BE2C (cell line): ENCODE measurements at regions not wholly inside any gene's neighbourhood (a gene's known extent, or its start where the extent isn't known, plus 50 kb on each side); places are given as distances from the start of the nearest gene placed in this dataset.

Experiments
- DNase-seq: peaks from one replicate; pipeline ENCODE4 v3.0.0-alpha.2; 2020
- H3K27me3 ChIP-seq: fragments of 250-450 bp; sonication (Bioruptor Pico); 2 replicates; pipeline ENCODE4 v1.5.1; 2020; ENCODE audit warnings: mild to moderate bottlenecking
- H3K36me3 ChIP-seq: fragments of 250-450 bp; sonication (Bioruptor Pico); 2 replicates; pipeline ENCODE4 v1.5.1; 2020; ENCODE audit warnings: mild to moderate bottlenecking
- H3K4me1 ChIP-seq: fragments of 250-450 bp; sonication (Bioruptor Pico); 2 replicates; pipeline ENCODE4 v1.5.1; 2020
- H3K4me3 ChIP-seq: 2 replicates; pipeline ENCODE4 v1.5.1; 2011; ENCODE audit warnings: low read depth, low read length
- H3K9me3 ChIP-seq: fragments of 250-450 bp; sonication (Bioruptor Pico); 2 replicates; pipeline ENCODE4 v1.5.1; 2020
- TF ChIP-seq, protein P1 (sequence below): IDR thresholded peaks from 2 replicates; pipeline ENCODE4 v1.5.1; 2012; ENCODE audit warnings: mild to moderate bottlenecking, low read depth, low read length

DNA sequence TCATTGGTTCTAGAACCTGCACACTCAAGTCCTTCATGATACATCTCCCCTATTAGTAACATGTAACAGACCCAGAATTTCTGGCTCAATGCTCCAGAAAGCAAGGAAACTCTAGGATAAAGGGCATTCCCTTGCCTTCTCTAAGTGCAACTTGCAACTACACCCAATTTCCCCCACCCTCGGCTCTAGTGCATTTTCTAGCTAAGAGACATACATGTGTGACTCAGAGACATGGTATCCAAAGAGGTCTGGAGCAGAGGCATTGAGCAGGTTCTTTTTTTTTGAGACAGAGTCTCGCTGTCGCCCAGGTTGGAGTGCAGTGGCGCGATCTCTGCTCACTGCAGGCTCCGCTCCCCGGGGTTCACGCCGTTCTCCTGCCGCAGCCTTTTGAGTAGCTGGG, 132.9 kb downstream of the ZC3H11B start:
- Histone ChIP-seq H3K4me1 (no peaks in the 10 kb centered on the region), H3K9me3 (no peaks in the 10 kb centered on the region), H3K4me3 (no peak overlapping the region), H3K27me3 (no peaks in the 10 kb centered on the region; the same call in none of the 2 replicates), H3K36me3 (no peaks in the 10 kb centered on the region)
- TF ChIP-seq, protein P1, sequence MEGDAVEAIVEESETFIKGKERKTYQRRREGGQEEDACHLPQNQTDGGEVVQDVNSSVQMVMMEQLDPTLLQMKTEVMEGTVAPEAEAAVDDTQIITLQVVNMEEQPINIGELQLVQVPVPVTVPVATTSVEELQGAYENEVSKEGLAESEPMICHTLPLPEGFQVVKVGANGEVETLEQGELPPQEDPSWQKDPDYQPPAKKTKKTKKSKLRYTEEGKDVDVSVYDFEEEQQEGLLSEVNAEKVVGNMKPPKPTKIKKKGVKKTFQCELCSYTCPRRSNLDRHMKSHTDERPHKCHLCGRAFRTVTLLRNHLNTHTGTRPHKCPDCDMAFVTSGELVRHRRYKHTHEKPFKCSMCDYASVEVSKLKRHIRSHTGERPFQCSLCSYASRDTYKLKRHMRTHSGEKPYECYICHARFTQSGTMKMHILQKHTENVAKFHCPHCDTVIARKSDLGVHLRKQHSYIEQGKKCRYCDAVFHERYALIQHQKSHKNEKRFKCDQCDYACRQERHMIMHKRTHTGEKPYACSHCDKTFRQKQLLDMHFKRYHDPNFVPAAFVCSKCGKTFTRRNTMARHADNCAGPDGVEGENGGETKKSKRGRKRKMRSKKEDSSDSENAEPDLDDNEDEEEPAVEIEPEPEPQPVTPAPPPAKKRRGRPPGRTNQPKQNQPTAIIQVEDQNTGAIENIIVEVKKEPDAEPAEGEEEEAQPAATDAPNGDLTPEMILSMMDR = no peak
- no peak for DNase-seq

DNA sequence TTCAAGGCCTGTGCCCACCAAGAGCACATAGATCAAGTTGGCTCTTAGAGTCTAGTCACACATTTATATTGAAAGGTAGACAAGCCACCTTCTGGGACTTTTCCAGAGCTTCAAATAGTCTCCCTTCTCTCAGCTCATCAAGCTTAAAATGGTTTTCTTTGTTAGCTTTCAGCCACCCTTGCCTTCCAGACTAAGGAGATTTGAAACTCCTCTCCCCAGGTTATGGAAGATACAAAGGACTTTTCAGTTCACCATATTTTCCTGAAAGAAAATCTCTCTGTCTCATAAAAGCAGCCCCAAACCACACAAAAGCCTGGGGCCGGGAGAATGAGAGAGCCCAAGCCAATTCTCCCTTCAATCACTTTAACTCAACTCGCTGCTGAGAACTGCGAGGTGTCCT, 134.1 kb downstream of the ZC3H11B start:
- H3K4me3 ChIP-seq = no peak overlapping the region
- no peaks in the 10 kb centered on the region; the same call in 1 of the 2 replicates for H3K27me3 ChIP-seq
- H3K4me1 ChIP-seq = no peaks in the 10 kb centered on the region
- no peaks in the 10 kb centered on the region for H3K36me3 ChIP-seq
- DNase-seq = no peak
- H3K9me3 ChIP-seq = no peaks in the 10 kb centered on the region
- TF ChIP-seq, protein P1 = no peak

DNA sequence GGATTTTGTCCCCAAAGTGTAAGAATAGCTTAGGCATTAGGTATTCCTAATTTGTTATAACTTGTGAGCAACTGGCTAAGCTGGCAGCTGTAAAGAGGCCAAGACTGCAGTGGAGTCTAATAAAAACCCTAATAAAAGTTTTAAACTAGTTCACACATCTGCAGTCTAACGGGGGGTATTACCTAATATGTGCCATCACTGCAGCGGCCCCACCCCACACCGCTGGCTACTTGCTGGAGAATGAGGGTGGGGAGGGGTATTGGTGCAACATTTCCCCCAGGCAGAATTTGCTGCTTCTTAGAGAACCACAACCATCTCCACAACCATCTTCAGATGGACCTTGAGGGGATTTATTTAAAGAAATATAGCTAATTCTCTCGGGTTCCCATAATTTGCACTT, 135.0 kb downstream of the ZC3H11B start:
- TF ChIP-seq, protein P1 = no peak
- Histone ChIP-seq H3K4me3 (no peak overlapping the region), H3K27me3 (no peaks in the 10 kb centered on the region; the same call in 1 of the 2 replicates), H3K9me3 (no peaks in the 10 kb centered on the region), H3K36me3 (no peaks in the 10 kb centered on the region), H3K4me1 (no peaks in the 10 kb centered on the region)
- no peak for DNase-seq

DNA sequence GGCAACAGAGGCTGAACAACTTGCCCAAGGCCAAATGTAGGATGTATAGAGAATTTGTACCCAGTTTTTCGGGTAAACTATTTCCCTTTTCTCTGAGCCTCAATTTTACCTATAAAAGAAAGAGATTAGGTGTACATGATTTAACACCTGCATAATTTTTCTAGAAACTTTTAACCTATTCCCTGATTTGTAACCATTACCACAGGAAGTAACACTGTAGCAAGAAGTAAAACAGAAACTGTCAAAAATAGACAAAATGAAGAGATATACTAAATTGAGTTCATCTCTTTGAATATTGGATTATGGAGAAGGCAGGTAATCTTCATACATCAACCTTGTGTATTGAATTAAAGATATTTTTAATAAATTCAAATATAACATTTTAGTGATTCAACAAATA, 136.2 kb downstream of the ZC3H11B start:
- Histone ChIP-seq H3K4me3 (no peak overlapping the region), H3K4me1 (no peaks in the 10 kb centered on the region), H3K27me3 (no peaks in the 10 kb centered on the region), H3K9me3 (no peaks in the 10 kb centered on the region), H3K36me3 (no peaks in the 10 kb centered on the region)
- TF ChIP-seq, protein P1 = no peak
- DNase-seq = no peak

DNA sequence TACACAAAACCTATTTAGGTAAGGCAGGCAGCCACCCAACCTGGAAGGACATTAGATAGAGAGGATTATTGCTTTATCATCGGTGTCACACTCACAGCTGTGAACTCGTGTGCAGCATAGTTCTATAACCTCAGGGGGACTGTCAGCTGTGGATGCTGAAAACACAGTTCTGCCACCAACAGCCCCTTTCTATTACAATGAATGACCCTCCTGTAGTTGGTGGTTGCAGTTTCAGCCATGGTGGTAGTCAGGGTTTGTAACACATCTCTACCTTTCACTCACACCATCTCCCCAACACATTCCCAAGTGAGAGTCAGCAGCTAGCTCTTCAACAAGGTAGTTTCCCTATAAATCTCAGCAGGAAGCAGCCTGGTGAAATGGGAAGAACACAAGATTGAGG, 136.8 kb downstream of the ZC3H11B start:
- DNase-seq = no peak
- Histone ChIP-seq H3K4me1 (no peaks in the 10 kb centered on the region), H3K36me3 (no peaks in the 10 kb centered on the region), H3K27me3 (no peaks in the 10 kb centered on the region), H3K9me3 (no peaks in the 10 kb centered on the region), H3K4me3 (no peak overlapping the region)
- TF ChIP-seq, protein P1 = no peak

DNA sequence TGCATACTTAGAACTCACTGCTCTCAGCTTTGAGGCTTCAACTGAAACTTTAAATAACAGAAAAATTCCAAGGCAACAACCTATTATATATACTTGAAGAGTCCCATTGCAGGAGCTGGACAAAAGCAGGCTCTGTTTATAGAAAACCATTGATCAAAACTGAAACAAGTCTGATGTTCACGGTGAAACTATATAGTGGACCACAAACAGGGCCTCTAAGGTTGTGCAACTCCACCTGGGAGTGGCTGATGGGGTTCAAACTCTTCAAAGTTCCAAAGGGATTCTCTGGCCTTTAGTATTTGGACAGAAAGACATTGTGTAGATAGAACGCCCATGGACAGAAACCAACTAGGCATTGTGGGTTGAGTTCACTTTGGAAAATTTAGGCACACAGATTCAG, 140.3 kb downstream of the ZC3H11B start:
- no peak for DNase-seq
- TF ChIP-seq, protein P1 = no peak
- Histone ChIP-seq H3K27me3 (peaks cover 4% of the 10 kb centered on the region; the same call in 1 of the 2 replicates), H3K36me3 (no peaks in the 10 kb centered on the region), H3K4me3 (no peak overlapping the region), H3K4me1 (no peaks in the 10 kb centered on the region), H3K9me3 (no peaks in the 10 kb centered on the region)
